Cardiac muscle cell (in vitro differentiated cells and primary cell): ENCODE measurements at regions not wholly inside any gene's neighbourhood (a gene's known extent, or its start where the extent isn't known, plus 50 kb on each side); places are given as distances from the start of the nearest gene placed in this dataset.

Experiments used
- DNase-seq, 2 donors: peaks; one replicate each; pipeline versions ENCODE4 v3.0.0 to v3.0.0-alpha.2; 2010 to 2017; ENCODE audit warnings: low read depth in 1 of 2, low spot score in 1 of 2
- H3K27ac ChIP-seq: fragments of 200-600 bp; sonication (generic); 2 replicates; pipeline ENCODE4 v1.5.1; 2016
- H3K27me3 ChIP-seq: fragments of 200-600 bp; sonication (generic); 2 replicates; pipeline ENCODE4 v1.6.0; 2016; ENCODE audit warnings: control low read depth
- H3K36me3 ChIP-seq: fragments of 200-600 bp; sonication (generic); 2 replicates; pipeline ENCODE4 v1.5.1; 2016; ENCODE audit warnings: control low read depth
- H3K4me1 ChIP-seq: fragments of 200-600 bp; sonication (generic); 2 replicates; pipeline ENCODE4 v1.8.1; 2017; ENCODE audit warnings: low read depth, mild to moderate bottlenecking, mixed run types
- H3K4me3 ChIP-seq: fragments of 200-600 bp; sonication (generic); 2 replicates; pipeline ENCODE4 v1.5.1; 2016; ENCODE audit warnings: mild to moderate bottlenecking
- H3K9me3 ChIP-seq: fragments of 200-600 bp; sonication (generic); 2 replicates; pipeline ENCODE4 v1.5.1; 2017; ENCODE audit warnings: low read depth, mild to moderate bottlenecking, control low read depth
- CTCF ChIP-seq: IDR thresholded peaks from 2 replicates; pipeline ENCODE4 v1.5.1; 2012; ENCODE audit warnings: low read depth, mild to moderate bottlenecking, low read length

GRCh38 chr3:22199095-22199494 is 448.1 kb upstream of the ZNF385D start:
- no peak overlapping the region for H3K4me3 ChIP-seq
- TF ChIP-seq CTCF, result no peak
- H3K27ac ChIP-seq, result no peak overlapping the region
- no peak for DNase-seq
- no peaks in the 10 kb centered on the region for H3K4me1 ChIP-seq
- H3K9me3 ChIP-seq, result no peaks in the 10 kb centered on the region
- no peaks in the 10 kb centered on the region for H3K36me3 ChIP-seq
- H3K27me3 ChIP-seq, result no peaks in the 10 kb centered on the region

- Histone ChIP-seq H3K36me3 (no peaks in the 10 kb centered on the region), H3K4me1 (no peaks in the 10 kb centered on the region), H3K9me3 (no peaks in the 10 kb centered on the region)
These were observed 457.8 kb upstream of the ZNF385D start for GRCh38 chr3:22208844-22209243.

GRCh38 chr3:22209578-22209977 is 458.6 kb upstream of the ZNF385D start:
- H3K27me3 ChIP-seq, result no peaks in the 10 kb centered on the region
- H3K9me3 ChIP-seq, result no peaks in the 10 kb centered on the region
- no peak overlapping the region for H3K4me3 ChIP-seq
- DNase-seq, result no peak
- no peaks in the 10 kb centered on the region for H3K4me1 ChIP-seq
- TF ChIP-seq CTCF, result no peak
- H3K27ac ChIP-seq, result no peak overlapping the region
- H3K36me3 ChIP-seq, result no peaks in the 10 kb centered on the region

More at GRCh38 chr3:22208844-22209243, 457.8 kb upstream of the ZNF385D start:
- Histone ChIP-seq H3K27me3 (no peaks in the 10 kb centered on the region), H3K27ac (no peak overlapping the region), H3K4me3 (no peak overlapping the region)
- DNase-seq, result no peak
- no peak for TF ChIP-seq CTCF

- H3K9me3 ChIP-seq, result no peaks in the 10 kb centered on the region
- no peaks in the 10 kb centered on the region for H3K4me1 ChIP-seq
- TF ChIP-seq CTCF, result no peak
- no peak overlapping the region for H3K4me3 ChIP-seq
- no peak for DNase-seq
- no peaks in the 10 kb centered on the region for H3K36me3 ChIP-seq
- no peaks in the 10 kb centered on the region for H3K27me3 ChIP-seq
- no peak overlapping the region for H3K27ac ChIP-seq
These were observed 459.7 kb upstream of the ZNF385D start for GRCh38 chr3:22210693-22211092.

GRCh38 chr3:22216601-22217000 is 465.6 kb upstream of the ZNF385D start:
- Histone ChIP-seq H3K9me3 (no peaks in the 10 kb centered on the region), H3K36me3 (no peaks in the 10 kb centered on the region), H3K4me1 (no peaks in the 10 kb centered on the region), H3K27ac (no peak overlapping the region), H3K4me3 (no peak overlapping the region), H3K27me3 (no peaks in the 10 kb centered on the region)
- DNase-seq, result no peak
- no peak for TF ChIP-seq CTCF

GRCh38 chr3:22225161-22225560 is 474.2 kb upstream of the ZNF385D start:
- Histone ChIP-seq H3K9me3 (no peaks in the 10 kb centered on the region), H3K4me3 (no peak overlapping the region), H3K27ac (no peak overlapping the region), H3K27me3 (no peaks in the 10 kb centered on the region), H3K36me3 (no peaks in the 10 kb centered on the region), H3K4me1 (no peaks in the 10 kb centered on the region)
- DNase-seq, result peak in 1 of 2 donors; percentile 6
- no peak for TF ChIP-seq CTCF
